Umbilical cord (tissue), 1 donor: ENCODE measurements at regions not wholly inside any gene's neighbourhood (a gene's known extent, or its start where the extent isn't known, plus 50 kb on each side); places are given as distances from the start of the nearest gene placed in this dataset.
"Not testable (repeated sequence)": the region's sequence is repeated elsewhere in the genome, so short reads cannot be mapped to it uniquely, and the experiment has no call there.

Experiments
- DNase-seq: peaks from one replicate; pipeline ENCODE4 v3.0.0-alpha.2; 2015; ENCODE audit warnings: low spot score

DNA sequence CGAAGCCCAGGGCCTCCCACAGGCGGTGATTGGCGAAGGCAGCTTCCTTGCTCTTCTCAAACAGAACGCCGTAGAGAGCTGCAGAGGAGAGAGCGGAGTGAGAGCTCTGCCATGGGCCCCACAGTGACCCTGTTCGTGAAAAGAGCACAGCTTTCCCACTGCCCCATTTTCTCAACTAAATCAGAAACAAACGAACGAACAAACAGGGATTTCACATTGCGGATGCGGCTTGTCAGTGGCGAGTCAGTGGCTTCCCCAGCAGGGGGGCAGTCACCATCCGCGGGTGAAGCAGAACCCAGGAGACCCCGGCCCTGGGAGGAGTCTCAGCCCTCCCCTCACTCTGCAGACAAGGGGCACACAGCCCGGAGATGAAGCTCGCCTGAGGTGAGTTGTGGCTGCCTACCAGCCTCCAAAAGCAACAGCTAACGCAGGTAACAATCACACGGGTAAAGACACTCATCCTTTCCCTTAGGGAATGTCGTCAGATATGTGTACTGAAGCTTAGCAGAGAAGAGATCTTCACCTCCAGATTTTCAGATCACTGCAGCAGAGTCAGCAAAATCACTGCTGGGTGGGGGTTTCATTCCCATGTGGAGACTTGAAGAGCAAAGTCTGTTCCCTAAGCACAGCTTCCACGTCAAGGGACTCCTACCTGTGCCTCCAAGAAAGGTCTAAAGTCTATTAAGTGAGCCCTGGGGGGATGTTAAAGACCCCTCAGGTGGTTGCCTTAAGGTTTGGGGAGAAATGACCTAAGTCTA lies 51.2 kb upstream of the GPR31 start:
- no peak for DNase-seq

DNA sequence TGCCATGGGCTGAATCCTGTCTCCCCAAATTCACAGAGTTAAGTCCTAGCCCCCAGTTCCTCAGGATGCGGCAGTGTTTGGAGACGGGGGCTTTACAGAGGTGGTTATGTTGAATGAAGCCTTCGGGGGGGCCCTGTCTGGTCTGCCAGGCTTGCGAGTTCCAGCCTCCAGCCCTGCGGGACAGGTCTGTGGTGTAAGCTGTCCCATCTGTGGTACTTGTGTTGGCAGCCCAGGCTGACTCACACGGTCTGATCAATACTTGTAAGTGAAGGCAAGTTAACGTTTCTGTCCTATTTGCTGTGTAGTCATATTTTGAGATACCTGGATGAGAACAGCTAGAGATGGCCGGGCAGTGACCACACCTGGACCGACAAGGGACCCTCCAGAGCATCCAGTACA lies 51.8 kb upstream of the GPR31 start:
- DNase-seq = no peak

DNA sequence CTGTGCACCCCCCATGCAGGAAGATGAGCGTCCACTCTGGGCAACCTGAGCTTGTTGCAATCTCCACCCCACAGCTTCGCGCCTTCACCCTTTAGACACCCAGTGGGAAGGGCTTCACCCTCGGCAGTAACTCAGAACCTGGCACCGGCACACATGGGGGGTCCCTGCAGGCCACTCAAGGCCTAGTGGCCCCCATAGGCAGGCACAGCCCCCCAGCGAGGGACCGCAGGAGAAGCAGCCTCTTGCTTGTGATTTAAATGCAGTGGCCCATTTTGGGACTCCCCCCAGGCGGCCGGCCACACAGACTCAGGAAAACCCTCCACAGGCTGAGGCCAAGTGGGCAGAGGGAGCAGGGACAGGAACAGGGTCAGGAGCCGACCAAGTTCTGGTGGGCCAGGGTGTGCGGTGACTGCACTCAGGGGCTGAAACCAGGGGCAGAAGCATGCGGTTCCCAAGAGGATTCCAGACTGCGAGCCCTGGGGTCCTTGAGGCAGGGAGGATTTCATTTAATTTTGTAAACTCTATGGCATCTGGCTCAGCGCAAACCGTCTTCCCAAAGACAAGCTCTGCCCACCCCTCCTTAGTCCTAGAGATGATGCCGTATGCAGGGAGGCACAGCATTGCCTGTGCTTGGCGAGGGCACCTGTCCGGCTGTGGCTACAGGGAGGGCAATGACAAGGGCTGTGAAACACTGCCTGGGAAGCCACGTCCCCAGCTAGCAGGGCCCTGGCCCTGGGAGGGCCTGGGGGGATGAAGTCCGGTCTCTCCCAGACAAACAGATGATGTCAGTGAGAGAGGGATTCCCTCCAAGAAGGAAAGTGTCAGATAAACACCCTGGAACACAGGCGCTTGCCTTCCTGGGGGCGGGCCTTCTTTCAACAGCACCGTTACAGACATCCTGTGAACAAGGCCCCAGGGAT lies 52.9 kb upstream of the GPR31 start:
- DNase-seq = peak; percentile 74

DNA sequence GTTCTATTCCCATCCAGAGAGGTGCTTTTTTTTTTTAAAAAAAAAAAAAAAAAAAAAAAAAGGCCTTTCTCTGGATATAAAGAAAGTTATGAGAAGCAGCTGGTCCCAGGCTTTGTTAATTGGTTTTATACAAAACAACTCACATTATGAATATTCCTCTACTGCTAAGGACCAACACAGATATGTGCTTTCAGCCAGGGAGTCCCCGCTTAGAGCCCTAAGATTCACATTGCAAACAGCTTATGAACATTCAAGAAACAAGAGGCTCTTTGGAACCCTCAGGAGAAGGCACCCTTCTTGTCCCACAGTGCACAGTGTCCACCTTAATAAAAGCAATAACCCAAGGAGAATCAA lies 53.5 kb upstream of the GPR31 start:
- no peak for DNase-seq

DNA sequence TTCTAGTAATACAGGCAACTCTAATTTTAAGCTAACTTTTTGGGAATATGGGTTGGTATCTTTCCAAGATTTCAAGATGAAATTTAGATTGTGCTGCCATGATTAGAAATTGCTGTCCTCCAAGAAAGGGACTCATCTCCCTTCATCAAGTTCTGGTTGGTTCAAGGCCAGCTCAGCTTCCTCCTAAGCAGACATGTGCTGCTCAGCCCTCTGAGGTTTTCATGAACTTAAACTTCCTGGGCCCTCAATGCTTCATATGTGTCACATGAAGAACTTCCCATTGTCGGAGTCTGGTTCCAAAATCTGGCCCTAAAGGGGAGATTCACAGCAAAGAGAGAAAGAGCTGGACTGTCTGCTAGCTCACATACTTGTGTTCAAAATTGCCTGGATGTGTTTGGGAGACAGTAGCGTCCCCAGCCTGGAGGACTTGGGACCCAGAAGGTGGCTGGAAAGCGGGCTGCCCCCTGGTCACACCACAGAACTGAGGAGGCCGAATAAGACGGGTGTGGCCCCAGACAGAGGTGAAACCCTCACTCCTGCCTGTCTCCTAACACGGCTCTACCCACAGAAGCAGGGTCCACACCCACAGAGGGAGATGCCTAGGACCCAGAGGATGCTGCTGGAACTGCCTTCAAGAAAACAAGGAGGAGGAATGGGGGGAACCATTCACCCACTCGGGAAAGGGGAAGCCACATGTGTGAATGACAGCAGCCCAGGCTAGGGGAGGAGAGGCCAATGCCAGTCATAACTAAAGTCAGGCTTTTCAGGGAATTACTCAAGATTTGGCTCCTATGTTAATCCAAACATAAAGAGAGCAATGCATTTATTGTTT lies 54.3 kb upstream of the GPR31 start:
- DNase-seq = no peak

DNA sequence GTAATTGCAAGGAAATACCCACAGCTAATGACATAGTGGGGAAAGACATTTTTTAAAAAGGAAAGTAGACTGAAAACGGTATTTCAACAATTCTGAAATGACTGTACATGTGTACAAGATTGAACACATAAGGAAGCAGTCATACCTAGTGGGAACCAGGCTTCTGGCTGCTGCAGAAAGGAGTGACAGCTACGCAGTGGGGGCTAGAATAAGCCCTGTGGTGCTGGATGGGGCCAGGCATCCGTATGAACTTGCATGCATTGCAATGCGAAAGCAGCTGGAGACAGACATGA lies 54.9 kb upstream of the GPR31 start:
- DNase-seq = no peak

DNA sequence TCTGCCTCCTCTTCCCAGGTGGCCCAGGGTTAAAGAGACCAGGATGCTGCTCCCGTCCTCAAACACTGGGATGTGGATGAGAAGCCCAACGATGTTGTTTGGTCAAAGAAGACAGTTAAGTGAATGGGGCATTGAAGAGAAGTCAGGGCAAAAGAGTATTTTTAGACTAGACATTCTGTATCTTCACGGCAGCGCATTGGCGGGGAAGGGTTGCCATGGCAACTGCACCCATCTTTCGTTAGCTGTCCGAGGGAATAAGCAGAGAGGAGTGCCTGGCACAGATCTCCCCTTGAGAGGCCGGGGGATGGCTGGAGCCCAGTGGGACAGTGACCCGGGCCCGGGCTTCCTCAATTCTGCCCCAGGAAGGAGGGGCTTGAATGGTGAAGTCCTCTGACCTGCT lies 56.4 kb upstream of the GPR31 start:
- DNase-seq = no peak

- not testable (repeated sequence) for DNase-seq
Measured at GRCh38 chr6:167215429-167216250, 57.9 kb upstream of the GPR31 start.

DNA sequence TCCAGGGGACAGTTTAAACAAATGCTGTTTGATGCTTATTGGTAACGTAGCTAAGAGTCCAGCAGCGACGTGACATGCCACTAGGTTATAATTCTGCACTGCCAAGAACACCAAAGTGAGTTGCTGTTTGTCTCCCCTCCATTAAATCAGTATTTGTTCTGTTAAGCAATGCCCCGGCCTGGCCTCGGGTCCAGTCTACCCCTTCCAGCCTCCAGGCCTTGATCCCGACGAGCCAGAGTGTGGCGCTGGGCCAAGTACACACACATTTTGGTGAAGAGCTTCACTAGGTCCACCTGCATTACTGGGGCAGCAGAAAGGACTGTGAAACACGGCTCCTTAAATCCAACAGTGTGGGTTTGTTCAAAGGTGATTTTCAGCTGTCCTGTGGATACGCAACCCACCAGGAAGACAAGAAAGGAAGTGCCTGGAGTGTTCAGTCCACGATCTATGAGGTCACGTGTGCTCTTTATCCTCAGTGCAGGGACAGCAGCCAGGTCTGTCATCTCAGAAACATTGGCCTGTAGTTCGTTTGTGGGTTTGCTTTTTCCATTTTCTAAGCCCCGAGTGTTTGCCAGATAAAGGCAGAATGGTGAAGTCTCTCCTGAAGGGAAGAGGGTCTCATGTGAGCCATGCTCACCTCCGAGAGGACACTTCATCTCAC lies 58.7 kb upstream of the GPR31 start:
- not testable (repeated sequence) for DNase-seq

DNA sequence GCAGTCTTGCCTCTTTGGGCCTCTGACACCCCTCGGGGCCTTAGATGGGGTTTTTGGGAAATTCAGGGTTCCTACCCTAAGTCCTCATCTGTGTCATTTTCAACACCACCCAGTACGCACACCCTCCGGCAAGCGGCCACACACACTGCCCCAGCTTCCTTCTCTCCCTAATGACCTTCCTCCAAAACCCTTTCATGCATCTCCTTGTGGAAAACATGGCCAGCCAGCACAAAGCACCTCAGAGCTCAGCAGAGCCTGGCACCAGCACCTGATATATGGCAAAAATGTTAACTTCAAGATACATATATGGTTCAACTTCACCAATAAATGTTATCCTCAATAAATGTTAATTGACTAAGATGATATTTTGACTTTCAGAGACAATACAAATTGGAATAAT lies 59.3 kb upstream of the GPR31 start:
- not testable (repeated sequence) for DNase-seq

DNA sequence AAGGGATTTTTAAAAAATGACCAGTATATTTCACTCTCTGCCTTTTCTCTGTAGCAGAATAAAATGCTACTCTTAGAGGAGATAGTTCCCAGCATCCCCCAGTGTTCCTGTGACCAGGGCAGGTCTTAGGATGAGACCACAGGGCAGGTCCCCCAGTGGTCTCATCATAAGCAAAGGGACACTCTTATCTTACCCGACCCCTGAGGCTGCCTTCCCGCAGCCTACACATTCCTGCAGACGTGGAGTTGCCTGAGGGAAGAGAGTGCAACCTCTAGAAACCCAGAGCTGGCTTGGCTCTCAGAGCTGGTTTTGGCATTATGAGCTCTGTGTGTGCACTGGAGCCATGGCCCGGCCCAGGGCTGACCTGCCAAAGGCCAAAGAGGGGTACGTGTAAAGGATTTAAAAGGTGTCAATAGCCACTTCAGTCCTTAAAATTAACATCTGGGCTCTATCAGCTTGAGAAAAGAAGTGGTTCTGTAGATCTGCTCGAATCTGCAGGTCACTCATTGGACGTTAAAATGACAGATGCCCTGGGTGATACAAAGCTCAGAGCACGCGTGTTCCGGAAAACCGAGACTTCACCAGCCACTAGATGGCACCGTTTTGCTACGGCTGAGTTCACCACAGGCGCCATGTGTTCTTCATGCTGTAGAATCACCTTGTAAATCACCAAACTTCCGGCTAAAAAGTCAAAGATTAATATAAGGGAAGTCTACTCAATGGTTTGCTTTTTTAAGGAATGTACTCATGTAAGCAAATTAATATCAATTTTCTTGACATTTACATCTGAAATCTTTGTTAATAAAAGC lies 60.4 kb upstream of the GPR31 start:
- peak; percentile 28 for DNase-seq

DNA sequence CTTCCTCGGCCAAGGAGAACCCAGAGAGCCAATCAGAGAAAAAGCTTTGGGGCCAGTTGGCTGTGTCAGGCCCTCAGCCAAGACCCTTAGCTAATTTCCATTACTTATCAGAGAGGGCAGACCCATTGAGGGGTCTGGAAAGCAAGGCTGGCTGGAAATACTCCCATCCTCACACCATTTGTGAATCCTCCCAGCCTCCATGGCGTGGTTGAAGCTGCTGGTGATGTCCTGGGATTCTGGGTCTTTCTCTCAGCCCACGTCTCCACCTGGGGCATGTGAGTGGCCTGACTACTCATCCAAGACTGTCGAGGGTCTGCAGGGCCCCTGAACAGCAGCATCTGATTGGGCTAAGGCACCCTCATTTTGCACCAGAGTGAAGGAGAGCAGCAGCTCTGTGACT lies 61.3 kb upstream of the GPR31 start:
- not testable (repeated sequence) for DNase-seq

DNA sequence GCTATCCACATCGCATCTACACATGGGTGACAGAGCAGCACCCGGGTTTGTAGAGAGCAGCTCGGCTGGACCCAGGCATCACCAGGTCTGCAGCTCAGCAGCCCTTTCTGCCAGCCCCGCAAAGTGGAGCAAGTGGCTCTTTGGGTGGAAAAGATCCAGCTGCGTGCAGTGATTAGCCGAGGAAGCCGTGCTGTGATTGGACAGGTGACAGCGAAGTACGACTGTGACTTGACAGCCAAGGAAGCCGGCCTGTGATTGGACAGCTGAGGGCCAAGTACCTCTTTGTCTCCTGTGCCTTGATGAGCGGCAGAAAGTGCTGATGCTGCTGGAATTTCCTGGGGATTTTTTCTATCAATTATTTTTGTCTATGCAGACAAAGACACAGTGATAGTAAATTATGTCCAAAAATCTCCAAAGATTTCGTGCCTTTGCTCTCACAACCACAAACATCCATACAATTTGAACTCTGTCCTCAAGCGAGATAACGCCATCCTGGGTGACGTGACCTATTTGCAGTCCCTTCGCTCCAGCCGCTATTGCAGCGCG lies 62.3 kb upstream of the GPR31 start:
- DNase-seq = no peak

DNA sequence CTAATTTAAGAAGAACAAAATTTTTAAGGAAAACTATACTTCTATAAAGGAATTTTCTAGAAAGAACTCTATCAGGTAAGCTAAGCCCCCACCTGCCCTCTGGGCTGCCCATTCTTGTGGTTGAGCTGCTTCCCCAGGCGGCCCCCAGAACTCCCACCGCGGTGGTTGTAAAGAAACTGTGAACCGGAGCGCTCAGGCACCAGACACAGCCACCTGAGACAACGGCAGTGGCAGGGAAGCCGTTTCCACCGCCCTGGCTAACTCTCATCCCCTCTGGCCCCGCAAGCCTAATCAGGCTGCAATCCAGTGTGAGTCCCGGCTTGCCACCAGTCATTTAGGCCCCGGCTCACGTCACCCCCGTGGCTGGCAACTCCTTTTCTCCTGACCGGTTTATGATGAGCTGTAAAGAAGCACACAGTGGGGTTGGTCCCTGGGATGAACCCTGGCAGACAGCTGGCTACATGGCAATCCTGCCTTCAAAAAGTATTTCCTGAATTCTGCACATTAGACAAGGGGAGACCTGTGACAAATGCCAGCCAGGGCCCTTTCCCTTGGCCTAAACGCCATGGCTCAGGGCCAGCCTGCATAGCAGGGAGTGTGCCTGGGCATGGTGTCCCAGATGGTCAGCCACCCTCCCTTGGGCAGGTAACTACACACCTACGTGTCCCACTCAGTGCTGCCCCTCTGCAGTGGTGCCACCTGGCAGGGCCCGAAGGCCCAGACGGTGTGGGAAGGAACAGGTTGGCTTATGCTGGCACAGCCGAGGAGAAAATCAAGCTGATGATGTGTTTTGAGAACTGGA lies 63.8 kb upstream of the GPR31 start:
- no peak for DNase-seq

DNA sequence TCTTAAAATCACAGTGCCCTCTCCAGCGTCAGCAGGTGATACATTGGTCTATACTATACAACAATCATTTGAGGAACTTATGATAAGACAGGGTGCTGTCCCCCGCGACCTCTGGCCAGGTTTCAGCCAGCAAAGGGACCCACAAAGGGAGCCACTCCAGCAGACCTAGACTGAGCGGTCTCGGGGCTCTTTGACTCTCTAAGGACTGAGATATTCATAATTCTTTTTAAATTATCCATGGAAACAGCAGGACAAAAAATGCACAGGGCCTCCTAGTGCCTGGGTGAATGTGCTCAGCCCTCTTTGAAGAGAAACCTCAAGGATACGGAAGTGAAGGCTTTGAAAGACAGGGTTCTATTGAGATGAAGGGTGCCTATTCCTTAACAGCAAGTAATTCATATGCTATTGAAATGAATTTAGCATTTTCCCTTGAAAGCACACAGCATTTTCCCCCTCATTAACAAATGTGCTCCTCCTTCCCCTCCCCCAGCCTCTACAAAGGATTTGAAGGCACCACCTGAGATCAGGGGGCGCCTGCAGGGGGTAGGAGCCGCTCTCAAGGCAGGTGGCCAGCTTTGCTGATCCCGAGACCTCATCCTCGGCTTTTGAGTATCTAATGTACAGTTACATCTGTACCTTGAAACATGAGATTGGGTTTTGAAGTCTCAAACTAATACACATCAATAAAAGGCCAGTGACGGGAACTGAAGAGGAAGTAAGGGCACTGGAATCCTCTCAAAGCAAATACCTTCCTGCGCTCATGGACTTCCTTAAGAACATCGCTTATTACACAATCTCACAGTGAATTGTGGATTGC lies 65.3 kb upstream of the UNC93A start:
- DNase-seq = not testable (repeated sequence)

- no peak for DNase-seq
Measured at GRCh38 chr6:167226383-167226685, 64.8 kb upstream of the UNC93A start.

- DNase-seq = no peak
Measured at GRCh38 chr6:167226791-167227190, 64.3 kb upstream of the UNC93A start.

- no peak for DNase-seq
Measured at GRCh38 chr6:167227984-167228383, 63.1 kb upstream of the UNC93A start.
